HEK293T (cell line): ENCODE measurements at regions not wholly inside any gene's neighbourhood (a gene's known extent, or its start where the extent isn't known, plus 50 kb on each side); places are given as distances from the start of the nearest gene placed in this dataset.
"Not testable (repeated sequence)": the region's sequence is repeated elsewhere in the genome, so short reads cannot be mapped to it uniquely, and the experiment has no call there.

Experiments used
- ARNT ChIP-seq: fragments of 450-650 bp; IDR thresholded peaks from 2 replicates; pipeline ENCODE4 v1.6.1; 2017; ENCODE audit warnings: mild to moderate bottlenecking
- FOXK2 ChIP-seq: fragments of 450-650 bp; IDR thresholded peaks from 2 replicates; pipeline ENCODE4 v1.6.1; 2016; ENCODE audit warnings: mild to moderate bottlenecking
- LEF1 ChIP-seq: fragments of 450-650 bp; IDR thresholded peaks from 2 replicates; pipeline ENCODE4 v1.6.1; 2017; ENCODE audit warnings: mild to moderate bottlenecking, borderline replicate concordance
- SP1 ChIP-seq: fragments of 450-650 bp; IDR thresholded peaks from 2 replicates; pipeline ENCODE4 v1.6.1; 2017
- ZNF384 ChIP-seq: fragments of 450-650 bp; IDR thresholded peaks from 2 replicates; pipeline ENCODE4 v1.6.1; 2016

DNA sequence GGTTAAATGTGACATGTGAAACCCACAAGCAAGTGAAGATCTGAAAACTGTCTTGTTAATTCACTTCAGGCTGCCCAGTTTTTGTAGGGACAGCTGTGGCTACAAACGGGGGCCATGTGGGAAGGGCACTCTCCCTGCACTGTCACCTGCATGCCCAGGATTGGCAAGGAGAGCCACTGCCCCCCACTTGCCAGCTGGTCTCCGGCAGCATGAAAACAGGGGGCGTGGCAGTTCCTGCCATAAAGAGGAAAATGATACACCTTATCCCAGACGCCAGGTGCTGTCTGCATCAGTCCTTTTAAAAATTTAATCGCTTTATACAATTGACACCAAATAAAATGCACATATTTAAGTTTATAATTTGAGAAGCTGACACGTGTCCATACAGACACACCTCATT, 309.1 kb downstream of the KLF13 start:
- not testable (repeated sequence) for TF ChIP-seq ARNT, ZNF384, SP1, LEF1, FOXK2
